ENCODE measurements at regions not wholly inside any gene's neighbourhood (a gene's known extent, or its start where the extent isn't known, plus 50 kb on each side); places are given as distances from the start of the nearest gene placed in this dataset.

GRCh38 chr2:18182861-18183260 is 304.4 kb downstream of the KCNS3 start:
- no peak for DNase-seq (ENCODE audit: low read depth)

- no peak for DNase-seq (ENCODE audit: low read depth)
Observed at GRCh38 chr2:18180912-18181311, 302.4 kb downstream of the KCNS3 start.

GRCh38 chr2:18180031-18180610 is 301.7 kb downstream of the KCNS3 start:
- DNase-seq (ENCODE audit: low read depth), result no peak

GRCh38 chr2:18178736-18179349 is 300.4 kb downstream of the KCNS3 start:
- DNase-seq (ENCODE audit: low read depth), result no peak

- no peak for DNase-seq (ENCODE audit: low read depth)
Observed at GRCh38 chr2:18176679-18177215, 298.3 kb downstream of the KCNS3 start.

- no peak for DNase-seq (ENCODE audit: low read depth)
Observed at GRCh38 chr2:18172607-18173006, 294.1 kb downstream of the KCNS3 start.

- no peak for DNase-seq (ENCODE audit: low read depth)
Observed at GRCh38 chr2:18171191-18172139, 293.0 kb downstream of the KCNS3 start.

- DNase-seq (ENCODE audit: low read depth), result no peak
Observed at GRCh38 chr2:18170642-18171041, 292.2 kb downstream of the KCNS3 start.

- no peak for DNase-seq (ENCODE audit: low read depth)
Observed at GRCh38 chr2:18169893-18170175, 291.4 kb downstream of the KCNS3 start.

- no peak for DNase-seq (ENCODE audit: low read depth)
Observed at GRCh38 chr2:18169121-18169892, 290.8 kb downstream of the KCNS3 start.

- DNase-seq (ENCODE audit: low read depth), result no peak
Observed at GRCh38 chr2:18167871-18168270, 289.4 kb downstream of the KCNS3 start.

- DNase-seq (ENCODE audit: low read depth), result no peak
Observed at GRCh38 chr2:18161681-18162080, 283.2 kb downstream of the KCNS3 start.

- DNase-seq (ENCODE audit: low read depth), result no peak
Observed at GRCh38 chr2:18159896-18160295, 281.4 kb downstream of the KCNS3 start.

GRCh38 chr2:18156421-18156820 is 278.0 kb downstream of the KCNS3 start:
- DNase-seq (ENCODE audit: low read depth), result no peak

GRCh38 chr2:18156002-18156401 is 277.5 kb downstream of the KCNS3 start:
- no peak for DNase-seq (ENCODE audit: low read depth)

GRCh38 chr2:18154812-18155211 is 276.3 kb downstream of the KCNS3 start:
- DNase-seq (ENCODE audit: low read depth), result no peak

- no peak for DNase-seq (ENCODE audit: low read depth)
Observed at GRCh38 chr2:18154259-18154658, 275.8 kb downstream of the KCNS3 start.

- DNase-seq (ENCODE audit: low read depth), result no peak
Observed at GRCh38 chr2:18153741-18154140, 275.3 kb downstream of the KCNS3 start.

GRCh38 chr2:18151237-18151636 is 272.8 kb downstream of the KCNS3 start:
- DNase-seq (ENCODE audit: low read depth), result no peak

GRCh38 chr2:18149660-18150246 is 271.3 kb downstream of the KCNS3 start:
- no peak for DNase-seq (ENCODE audit: low read depth)

GRCh38 chr2:18136881-18137475 is 258.5 kb downstream of the KCNS3 start:
- no peak for DNase-seq (ENCODE audit: low read depth)
